HG03066 (cell line): ENCODE measurements at regions not wholly inside any gene's neighbourhood (a gene's known extent, or its start where the extent isn't known, plus 50 kb on each side); places are given as distances from the start of the nearest gene placed in this dataset.
"Not testable (repeated sequence)": the region's sequence is repeated elsewhere in the genome, so short reads cannot be mapped to it uniquely, and the experiment has no call there.

Experiments used
- ATAC-seq: cut with Tn5 transposase; IDR thresholded peaks from one replicate; pipeline ENCODE4 v1.9.1; 2021; ENCODE audit warnings: low read depth; ENCODE audit not compliant: unreplicated experiment

GRCh38 chr1:187491082-187491720, 662.5 kb downstream of the PLA2G4A start:
- no peak for ATAC-seq

GRCh38 chr1:187498028-187498427, 669.3 kb downstream of the PLA2G4A start:
- ATAC-seq: no peak

- no peak for ATAC-seq
Measured at GRCh38 chr1:187504779-187505178, 676.0 kb downstream of the PLA2G4A start.

- ATAC-seq: no peak
Measured at GRCh38 chr1:187509091-187509490, 680.3 kb downstream of the PLA2G4A start.

- no peak for ATAC-seq
Measured at GRCh38 chr1:187513190-187513589, 684.4 kb downstream of the PLA2G4A start.

- no peak for ATAC-seq
Measured at GRCh38 chr1:187514110-187514509, 685.4 kb downstream of the PLA2G4A start.

GRCh38 chr1:187516874-187517273, 688.1 kb downstream of the PLA2G4A start:
- no peak for ATAC-seq

GRCh38 chr1:187517546-187517945, 688.8 kb downstream of the PLA2G4A start:
- no peak for ATAC-seq

- no peak for ATAC-seq
Measured at GRCh38 chr1:187527346-187527745, 698.6 kb downstream of the PLA2G4A start.

GRCh38 chr1:187537936-187538335, 709.2 kb downstream of the PLA2G4A start:
- no peak for ATAC-seq

- no peak for ATAC-seq
Measured at GRCh38 chr1:187549540-187549939, 720.8 kb downstream of the PLA2G4A start.

GRCh38 chr1:187551061-187551460, 722.3 kb downstream of the PLA2G4A start:
- ATAC-seq: no peak

- ATAC-seq: no peak
Measured at GRCh38 chr1:187563191-187563590, 734.4 kb downstream of the PLA2G4A start.

GRCh38 chr1:187566354-187566753, 737.6 kb downstream of the PLA2G4A start:
- no peak for ATAC-seq

GRCh38 chr1:187568067-187568466, 739.3 kb downstream of the PLA2G4A start:
- ATAC-seq: no peak

- no peak for ATAC-seq
Measured at GRCh38 chr1:187570166-187570565, 741.4 kb downstream of the PLA2G4A start.

GRCh38 chr1:187577610-187578009, 748.9 kb downstream of the PLA2G4A start:
- no peak for ATAC-seq

- ATAC-seq: no peak
Measured at GRCh38 chr1:187588917-187589316, 760.2 kb downstream of the PLA2G4A start.

- ATAC-seq: no peak
Measured at GRCh38 chr1:187605736-187606135, 777.0 kb downstream of the PLA2G4A start.

GRCh38 chr1:187615853-187616735, 787.3 kb downstream of the PLA2G4A start:
- ATAC-seq: not testable (repeated sequence)

- not testable (repeated sequence) for ATAC-seq
Measured at GRCh38 chr1:187616830-187617229, 788.1 kb downstream of the PLA2G4A start.

- ATAC-seq: no peak
Measured at GRCh38 chr1:187617776-187618175, 789.0 kb downstream of the PLA2G4A start.
